ENCODE measurements at regions not wholly inside any gene's neighbourhood (a gene's known extent, or its start where the extent isn't known, plus 50 kb on each side); places are given as distances from the start of the nearest gene placed in this dataset.

- Histone ChIP-seq H4K20me1 (ENCODE audit: control insufficient read depth, insufficient read depth, low read depth, low read length) (no peaks in the 10 kb centered on the region), H3F3A (ENCODE audit: control insufficient read depth, insufficient read depth) (no peaks in the 10 kb centered on the region), H3K36me3 (ENCODE audit: control insufficient read depth, low read length) (no peaks in the 10 kb centered on the region), H3K79me2 (ENCODE audit: control insufficient read depth, low read length) (no peaks in the 10 kb centered on the region), H3K4me1 (ENCODE audit: control insufficient read depth, low read length) (no peaks in the 10 kb centered on the region), H3K4me2 (ENCODE audit: low read length) (no peak overlapping the region), H3K9me3 (ENCODE audit: control insufficient read depth, insufficient read depth, low read length) (no peaks in the 10 kb centered on the region), H3K27me3 (ENCODE audit: control insufficient read depth, low read length) (no peaks in the 10 kb centered on the region), H3K9me2 (replicated peaks; ENCODE audit: control insufficient read depth, low read length) (no peaks in the 10 kb centered on the region), H3K4me3 (ENCODE audit: low read length) (no peak overlapping the region), H3K27ac (ENCODE audit: low read depth, low read length) (no peak overlapping the region)
- TF ChIP-seq EZH2phosphoT487 (IDR thresholded peaks at IDR 0.05; ENCODE audit: borderline replicate concordance, low read length) (no peak), CTCF (IDR thresholded peaks at IDR 0.05; ENCODE audit: low read depth, low read length, poor library complexity, severe bottlenecking) (no peak)
These were observed 1367.1 kb downstream of the STIM2 start for GRCh38 chr4:28227764-28228163.

GRCh38 chr4:28228561-28229491 is 1368.2 kb downstream of the STIM2 start:
- Histone ChIP-seq H3K79me2 (ENCODE audit: control insufficient read depth, low read length) (no peaks in the 10 kb centered on the region), H3K27ac (ENCODE audit: low read depth, low read length) (no peak overlapping the region), H3K9me2 (replicated peaks; ENCODE audit: control insufficient read depth, low read length) (no peaks in the 10 kb centered on the region), H3K4me3 (ENCODE audit: low read length) (no peak overlapping the region), H3F3A (ENCODE audit: control insufficient read depth, insufficient read depth) (no peaks in the 10 kb centered on the region), H3K36me3 (ENCODE audit: control insufficient read depth, low read length) (no peaks in the 10 kb centered on the region), H3K4me1 (ENCODE audit: control insufficient read depth, low read length) (no peaks in the 10 kb centered on the region), H3K4me2 (ENCODE audit: low read length) (no peak overlapping the region), H3K9me3 (ENCODE audit: control insufficient read depth, insufficient read depth, low read length) (no peaks in the 10 kb centered on the region), H3K27me3 (ENCODE audit: control insufficient read depth, low read length) (no peaks in the 10 kb centered on the region), H4K20me1 (ENCODE audit: control insufficient read depth, insufficient read depth, low read depth, low read length) (no peaks in the 10 kb centered on the region)
- no peak for TF ChIP-seq CTCF (IDR thresholded peaks at IDR 0.05; ENCODE audit: low read depth, low read length, poor library complexity, severe bottlenecking)
- TF ChIP-seq EZH2phosphoT487 (IDR thresholded peaks at IDR 0.05; ENCODE audit: borderline replicate concordance, low read length) = no peak

DNA sequence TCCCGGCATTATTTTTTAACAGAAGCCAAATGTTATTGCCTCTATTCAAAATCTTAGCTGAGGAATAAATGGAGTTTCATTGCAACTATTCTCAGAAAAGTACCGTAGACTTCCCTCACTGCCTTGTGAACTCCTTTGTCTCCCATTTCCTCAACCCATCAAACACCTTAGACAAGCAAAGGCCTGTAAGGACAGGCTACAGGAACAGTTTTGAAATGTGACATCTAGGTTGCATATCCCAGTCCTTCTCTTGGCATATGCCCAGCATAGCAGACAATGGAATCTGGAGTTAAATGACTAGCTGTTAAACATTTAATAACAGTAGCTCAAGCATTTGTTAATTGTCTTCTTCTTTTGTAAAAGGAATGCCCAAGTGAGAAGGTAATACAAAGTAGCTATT is 1371.7 kb downstream of the STIM2 start:
- Histone ChIP-seq H3K79me2 (ENCODE audit: control insufficient read depth, low read length) (no peaks in the 10 kb centered on the region), H3K9me3 (ENCODE audit: control insufficient read depth, insufficient read depth, low read length) (no peaks in the 10 kb centered on the region), H3K4me2 (ENCODE audit: low read length) (no peak overlapping the region), H3K9me2 (replicated peaks; ENCODE audit: control insufficient read depth, low read length) (no peaks in the 10 kb centered on the region), H3K27me3 (ENCODE audit: control insufficient read depth, low read length) (no peaks in the 10 kb centered on the region), H3K36me3 (ENCODE audit: control insufficient read depth, low read length) (no peaks in the 10 kb centered on the region), H3K27ac (ENCODE audit: low read depth, low read length) (no peak overlapping the region), H3K4me1 (ENCODE audit: control insufficient read depth, low read length) (no peaks in the 10 kb centered on the region), H3K4me3 (ENCODE audit: low read length) (no peak overlapping the region), H3F3A (ENCODE audit: control insufficient read depth, insufficient read depth) (no peaks in the 10 kb centered on the region), H4K20me1 (ENCODE audit: control insufficient read depth, insufficient read depth, low read depth, low read length) (no peaks in the 10 kb centered on the region)
- TF ChIP-seq CTCF (IDR thresholded peaks at IDR 0.05; ENCODE audit: low read depth, low read length, poor library complexity, severe bottlenecking) (no peak), EZH2phosphoT487 (IDR thresholded peaks at IDR 0.05; ENCODE audit: borderline replicate concordance, low read length) (no peak)

Measured in DOHH2 (cell line).